ENCODE measurements at regions not wholly inside any gene's neighbourhood (a gene's known extent, or its start where the extent isn't known, plus 50 kb on each side); places are given as distances from the start of the nearest gene placed in this dataset.

GRCh38 chr13:53206455-53206854 lies 177.8 kb downstream of the OLFM4 start:
- DNase-seq, result peak; percentile 29

- no peak for DNase-seq
Measured at GRCh38 chr13:53207556-53207955, 178.9 kb downstream of the OLFM4 start.

GRCh38 chr13:53214433-53214832 lies 185.8 kb downstream of the OLFM4 start:
- no peak for DNase-seq

- no peak for DNase-seq
Measured at GRCh38 chr13:53215563-53215962, 186.9 kb downstream of the OLFM4 start.

- DNase-seq, result no peak
Measured at GRCh38 chr13:53216773-53217172, 188.2 kb downstream of the OLFM4 start.

GRCh38 chr13:53217194-53217593 lies 188.6 kb downstream of the OLFM4 start:
- DNase-seq, result no peak

GRCh38 chr13:53220038-53220437 lies 191.4 kb downstream of the OLFM4 start:
- no peak for DNase-seq

- DNase-seq, result no peak
Measured at GRCh38 chr13:53237696-53238095, 209.1 kb downstream of the OLFM4 start.

- DNase-seq, result peak; percentile 40
Measured at GRCh38 chr13:53238261-53238660, 209.6 kb downstream of the OLFM4 start.

GRCh38 chr13:53240401-53241025 lies 211.9 kb downstream of the OLFM4 start:
- peak; percentile 20 for DNase-seq

GRCh38 chr13:53241891-53242348 lies 213.3 kb downstream of the OLFM4 start:
- peak; percentile 52 for DNase-seq

- no peak for DNase-seq
Measured at GRCh38 chr13:53249236-53249635, 220.6 kb downstream of the OLFM4 start.

- peak; percentile 86 for DNase-seq
Measured at GRCh38 chr13:53250272-53250875, 221.8 kb downstream of the OLFM4 start.

- no peak for DNase-seq
Measured at GRCh38 chr13:53250977-53251376, 222.4 kb downstream of the OLFM4 start.

GRCh38 chr13:53254500-53254899 lies 225.9 kb downstream of the OLFM4 start:
- DNase-seq, result no peak

GRCh38 chr13:53255795-53256194 lies 227.2 kb downstream of the OLFM4 start:
- DNase-seq, result no peak

GRCh38 chr13:53260594-53260993 lies 232.0 kb downstream of the OLFM4 start:
- DNase-seq, result no peak

GRCh38 chr13:53264751-53265385 lies 236.3 kb downstream of the OLFM4 start:
- no peak for DNase-seq

- DNase-seq, result no peak
Measured at GRCh38 chr13:53266757-53267156, 238.1 kb downstream of the OLFM4 start.

GRCh38 chr13:53269634-53270033 lies 241.0 kb downstream of the OLFM4 start:
- DNase-seq, result no peak

- no peak for DNase-seq
Measured at GRCh38 chr13:53272873-53273272, 244.3 kb downstream of the OLFM4 start.

GRCh38 chr13:53276265-53276664 lies 247.7 kb downstream of the OLFM4 start:
- no peak for DNase-seq

- no peak for DNase-seq
Measured at GRCh38 chr13:53281677-53282076, 253.1 kb downstream of the OLFM4 start.

GRCh38 chr13:53285896-53286430 lies 257.4 kb downstream of the OLFM4 start:
- DNase-seq, result no peak
